ENCODE measurements at regions not wholly inside any gene's neighbourhood (a gene's known extent, or its start where the extent isn't known, plus 50 kb on each side); places are given as distances from the start of the nearest gene placed in this dataset.
"Not testable (repeated sequence)": the region's sequence is repeated elsewhere in the genome, so short reads cannot be mapped to it uniquely, and the experiment has no call there.

GRCh38 chr4:106569146-106570031 is 200.8 kb upstream of the GIMD1 start:
- H3K4me3 ChIP-seq (ENCODE audit: low read depth in 2 of 2, low read length in 2 of 2), result no peak overlapping the region
- no peak overlapping the region for H3K27ac ChIP-seq (ENCODE audit: low read length)
- DNase-seq (ENCODE audit: low read depth, low spot score), result no peak
- ChIA-PET CTCF (no interaction called here), POLR2A (interaction anchor here (0.6 kb wide), 1 partner anchor 52 kb away, joined by 5 read pairs; no protein-coding TSS in a partner anchor)
- ATAC-seq, result no peak
- BruUV-seq (replicated peaks), result no TSS peak
- in situ Hi-C loops (cut with HindIII; ENCODE audit: low pct_unique_long_range_greater_than_20kb, low sequenced_read_pairs) (no loop called here), intact Hi-C loops (cut with micrococcal nuclease; ENCODE audit: unreplicated experiment) (no loop called here)
- no peaks in the 10 kb centered on the region for H3K9me3 ChIP-seq (ENCODE audit: control insufficient read depth, insufficient read depth, low read depth, low read length)
- no peak for TF ChIP-seq POLR2AphosphoS5 (IDR thresholded peaks at IDR 0.05; ENCODE audit: low read depth, low read length)
- TF ChIP-seq REST (IDR thresholded peaks at IDR 0.05; ENCODE audit: insufficient read depth in 1 of 2, low read depth in 2 of 2, low read length in 1 of 2), result no peak
- no peak for TF ChIP-seq SIN3A (IDR thresholded peaks at IDR 0.05; ENCODE audit: borderline replicate concordance, insufficient read depth, low read depth, low read length)
- TF ChIP-seq TCF7L2 (IDR thresholded peaks at IDR 0.05; ENCODE audit: low read depth, low read length), result no peak
- no peak for TF ChIP-seq CTCF (IDR thresholded peaks at IDR 0.05)
- H3K27me3 ChIP-seq (ENCODE audit: control insufficient read depth, insufficient read depth, low read length), result no peaks in the 10 kb centered on the region
- H3K36me3 ChIP-seq (ENCODE audit: control insufficient read depth, insufficient read depth, low read length), result no peaks in the 10 kb centered on the region
- H3K4me1 ChIP-seq (ENCODE audit: control insufficient read depth, insufficient read depth, low read length), result no peaks in the 10 kb centered on the region

- CTCF ChIA-PET, result no interaction called here
- Histone ChIP-seq H3K27me3 (ENCODE audit: control insufficient read depth, insufficient read depth, low read length) (no peaks in the 10 kb centered on the region), H3K4me3 (ENCODE audit: low read depth in 2 of 2, low read length in 2 of 2) (no peak overlapping the region), H3K4me1 (ENCODE audit: control insufficient read depth, insufficient read depth, low read length) (no peaks in the 10 kb centered on the region), H3K9me3 (ENCODE audit: control insufficient read depth, insufficient read depth, low read depth, low read length) (no peaks in the 10 kb centered on the region), H3K27ac (ENCODE audit: low read length) (no peak overlapping the region), H3K36me3 (ENCODE audit: control insufficient read depth, insufficient read depth, low read length) (no peaks in the 10 kb centered on the region)
- in situ Hi-C loops (cut with HindIII; ENCODE audit: low pct_unique_long_range_greater_than_20kb, low sequenced_read_pairs), result no loop called here
- POLR2A ChIA-PET, result no interaction called here
- TF ChIP-seq CTCF (IDR thresholded peaks at IDR 0.05), result no peak
- no peak for TF ChIP-seq POLR2AphosphoS5 (IDR thresholded peaks at IDR 0.05; ENCODE audit: low read depth, low read length)
- TF ChIP-seq SIN3A (IDR thresholded peaks at IDR 0.05; ENCODE audit: borderline replicate concordance, insufficient read depth, low read depth, low read length), result no peak
- DNase-seq (ENCODE audit: low read depth, low spot score) (no peak), ATAC-seq (no peak)
- BruUV-seq (replicated peaks), result no TSS peak
- intact Hi-C loops (cut with micrococcal nuclease; ENCODE audit: unreplicated experiment), result no loop called here
Observed at GRCh38 chr4:106565727-106566126, 197.1 kb upstream of the GIMD1 start.

- intact Hi-C loops (cut with micrococcal nuclease; ENCODE audit: unreplicated experiment); H3K4me3 ChIP-seq (ENCODE audit: low read depth in 2 of 2, low read length in 2 of 2); H3K36me3 ChIP-seq (ENCODE audit: control insufficient read depth, insufficient read depth, low read length); POLR2A ChIA-PET; DNase-seq (ENCODE audit: low read depth, low spot score); H3K27ac ChIP-seq (ENCODE audit: low read length); H3K4me1 ChIP-seq (ENCODE audit: control insufficient read depth, insufficient read depth, low read length); CTCF ChIA-PET; H3K27me3 ChIP-seq (ENCODE audit: control insufficient read depth, insufficient read depth, low read length); ATAC-seq; H3K9me3 ChIP-seq (ENCODE audit: control insufficient read depth, insufficient read depth, low read depth, low read length); BruUV-seq (replicated peaks); in situ Hi-C loops (cut with HindIII; ENCODE audit: low pct_unique_long_range_greater_than_20kb, low sequenced_read_pairs): not testable (repeated sequence)
Observed at GRCh38 chr4:106563637-106564036, 195.1 kb upstream of the GIMD1 start.

All from Panc1 (cell line).